Kidney epithelial cell (primary cell): ENCODE measurements at regions not wholly inside any gene's neighbourhood (a gene's known extent, or its start where the extent isn't known, plus 50 kb on each side); places are given as distances from the start of the nearest gene placed in this dataset.

Source experiments
- DNase-seq: peaks from one replicate; pipeline ENCODE4 v3.0.0-alpha.2; 2010; ENCODE audit warnings: low read depth
- H3K27me3 ChIP-seq: 2 replicates; pipeline ENCODE4 v1.6.0; 2011; ENCODE audit warnings: low read length; ENCODE audit not compliant: control insufficient read depth, insufficient read depth
- H3K36me3 ChIP-seq: 2 replicates; pipeline ENCODE4 v1.5.1; 2011; ENCODE audit warnings: low read length; ENCODE audit not compliant: control insufficient read depth, insufficient read depth
- H3K4me3 ChIP-seq: 2 replicates; pipeline ENCODE4 v1.5.1; 2011; ENCODE audit warnings: low read depth, mild to moderate bottlenecking, control low read depth, low read length
- CTCF ChIP-seq: IDR thresholded peaks from 2 replicates; pipeline ENCODE4 v1.5.1; 2011; ENCODE audit warnings: mild to moderate bottlenecking, moderate library complexity, low read length, control low read depth, inconsistent platforms; ENCODE audit not compliant: insufficient read depth, poor library complexity, severe bottlenecking

- no peak overlapping the region for H3K4me3 ChIP-seq
- H3K27me3 ChIP-seq, result no peaks in the 10 kb centered on the region
- TF ChIP-seq CTCF, result no peak
- H3K36me3 ChIP-seq, result no peaks in the 10 kb centered on the region
- no peak for DNase-seq
These were observed 482.7 kb upstream of the ZEB2 start for GRCh38 chr2:145002624-145003023.

- H3K27me3 ChIP-seq, result no peaks in the 10 kb centered on the region
- H3K36me3 ChIP-seq, result no peaks in the 10 kb centered on the region
- TF ChIP-seq CTCF, result no peak
- no peak for DNase-seq
- H3K4me3 ChIP-seq, result no peak overlapping the region
These were observed 480.5 kb upstream of the ZEB2 start for GRCh38 chr2:145000376-145000775.

- H3K36me3 ChIP-seq, result no peaks in the 10 kb centered on the region
- H3K4me3 ChIP-seq, result no peak overlapping the region
- no peak for DNase-seq
- H3K27me3 ChIP-seq, result no peaks in the 10 kb centered on the region
- TF ChIP-seq CTCF, result no peak
These were observed 480.0 kb upstream of the ZEB2 start for GRCh38 chr2:144999936-145000335.

- no peaks in the 10 kb centered on the region for H3K36me3 ChIP-seq
- no peak overlapping the region for H3K4me3 ChIP-seq
- DNase-seq, result no peak
- H3K27me3 ChIP-seq, result no peaks in the 10 kb centered on the region
- no peak for TF ChIP-seq CTCF
These were observed 479.4 kb upstream of the ZEB2 start for GRCh38 chr2:144999071-144999875.

GRCh38 chr2:144998435-144998834 is 478.5 kb upstream of the ZEB2 start:
- TF ChIP-seq CTCF, result no peak

More at GRCh38 chr2:144998435-144998834, 478.5 kb upstream of the ZEB2 start:
- Histone ChIP-seq H3K4me3 (no peak overlapping the region), H3K27me3 (no peaks in the 10 kb centered on the region), H3K36me3 (no peaks in the 10 kb centered on the region)
- DNase-seq, result no peak
